Bronchial epithelial cell (primary cell): ENCODE measurements at regions not wholly inside any gene's neighbourhood (a gene's known extent, or its start where the extent isn't known, plus 50 kb on each side); places are given as distances from the start of the nearest gene placed in this dataset.
A peak's percentile ranks its signal among the peaks of the same experiment; 100 is the strongest.
"Not testable (repeated sequence)": the region's sequence is repeated elsewhere in the genome, so short reads cannot be mapped to it uniquely, and the experiment has no call there.

Experiments used
- DNase-seq: peaks from one replicate; pipeline ENCODE4 v3.0.0-alpha.2; 2010; ENCODE audit warnings: low read depth
- FAIRE-seq: peaks from 2 replicates; lab custom pipeline; 2011; peaks lifted over from hg19 to GRCh38; lab: Jason Lieb, UNC
- H3K27me3 ChIP-seq: 2 replicates; pipeline ENCODE4 v1.5.1; 2011; ENCODE audit warnings: low read length; ENCODE audit not compliant: control insufficient read depth, insufficient read depth
- H3K36me3 ChIP-seq: 2 replicates; pipeline ENCODE4 v1.5.1; 2011; ENCODE audit warnings: low read length; ENCODE audit not compliant: control insufficient read depth, insufficient read depth
- H3K4me3 ChIP-seq: 2 replicates; pipeline ENCODE4 v1.5.1; 2011; ENCODE audit warnings: mild to moderate bottlenecking, low read depth, low read length, control low read depth
- CTCF ChIP-seq: IDR thresholded peaks from 2 replicates; pipeline ENCODE4 v1.5.1; 2011; ENCODE audit warnings: mild to moderate bottlenecking, moderate library complexity, low read length, control low read depth, inconsistent platforms; ENCODE audit not compliant: insufficient read depth, severe bottlenecking

GRCh38 chr11:98277251-98277912 lies 743.4 kb upstream of the CNTN5 start:
- DNase-seq (peak; percentile 1), FAIRE-seq (no peak)
- Histone ChIP-seq H3K27me3 (no peaks in the 10 kb centered on the region), H3K4me3 (no peak overlapping the region), H3K36me3 (no peaks in the 10 kb centered on the region)
- no peak for TF ChIP-seq CTCF

- Histone ChIP-seq H3K27me3 (no peaks in the 10 kb centered on the region), H3K4me3 (no peak overlapping the region), H3K36me3 (no peaks in the 10 kb centered on the region)
- no peak for FAIRE-seq
- no peak for DNase-seq
- no peak for TF ChIP-seq CTCF
Measured at GRCh38 chr11:98289617-98290263, 731.0 kb upstream of the CNTN5 start.

- no peak for FAIRE-seq
Measured at GRCh38 chr11:98296091-98296880, 724.5 kb upstream of the CNTN5 start.

GRCh38 chr11:98300719-98301118 lies 720.0 kb upstream of the CNTN5 start:
- Histone ChIP-seq H3K27me3 (no peaks in the 10 kb centered on the region), H3K36me3 (no peaks in the 10 kb centered on the region), H3K4me3 (no peak overlapping the region)
- DNase-seq: no peak
- no peak for FAIRE-seq
- no peak for TF ChIP-seq CTCF

More at GRCh38 chr11:98296091-98296880, 724.5 kb upstream of the CNTN5 start:
- H3K4me3 ChIP-seq: no peak overlapping the region
- H3K27me3 ChIP-seq: no peaks in the 10 kb centered on the region
- DNase-seq: no peak
- no peaks in the 10 kb centered on the region for H3K36me3 ChIP-seq
- TF ChIP-seq CTCF: no peak

- H3K27me3 ChIP-seq: no peaks in the 10 kb centered on the region
- DNase-seq (no peak), FAIRE-seq (no peak)
- no peak for TF ChIP-seq CTCF
- no peak overlapping the region for H3K4me3 ChIP-seq
- no peaks in the 10 kb centered on the region for H3K36me3 ChIP-seq
Measured at GRCh38 chr11:98307827-98308491, 712.8 kb upstream of the CNTN5 start.

- DNase-seq, FAIRE-seq, H3K36me3 ChIP-seq, H3K27me3 ChIP-seq, H3K4me3 ChIP-seq: not testable (repeated sequence)
Measured at GRCh38 chr11:98330306-98330705, 690.4 kb upstream of the CNTN5 start.
